IPS-18c (cell line): ENCODE measurements at regions not wholly inside any gene's neighbourhood (a gene's known extent, or its start where the extent isn't known, plus 50 kb on each side); places are given as distances from the start of the nearest gene placed in this dataset.

ENCODE experiments used
- H3K4me3 ChIP-seq: 2 replicates; pipeline ENCODE4 v1.7.0; 2013; ENCODE audit warnings: low read depth, mild to moderate bottlenecking, low read length, moderate library complexity; ENCODE audit not compliant: insufficient read depth
- H3K9me3 ChIP-seq: one replicate; pipeline ENCODE4 v1.6.1; 2013; ENCODE audit warnings: mild to moderate bottlenecking, low read length, moderate library complexity; ENCODE audit not compliant: control insufficient read depth, insufficient read depth

GRCh38 chr18:41406834-41407233, 548.2 kb upstream of the PIK3C3 start:
- no peaks in the 10 kb centered on the region for H3K9me3 ChIP-seq
- H3K4me3 ChIP-seq, result no peak overlapping the region

GRCh38 chr18:41396861-41397260, 558.2 kb upstream of the PIK3C3 start:
- Histone ChIP-seq H3K4me3 (no peak overlapping the region), H3K9me3 (no peaks in the 10 kb centered on the region)

GRCh38 chr18:41396211-41396610, 558.8 kb upstream of the PIK3C3 start:
- Histone ChIP-seq H3K9me3 (no peaks in the 10 kb centered on the region), H3K4me3 (no peak overlapping the region)

GRCh38 chr18:41395695-41396094, 559.3 kb upstream of the PIK3C3 start:
- H3K4me3 ChIP-seq, result no peak overlapping the region
- no peaks in the 10 kb centered on the region for H3K9me3 ChIP-seq

GRCh38 chr18:41391616-41392595, 563.1 kb upstream of the PIK3C3 start:
- no peak overlapping the region for H3K4me3 ChIP-seq
- no peaks in the 10 kb centered on the region for H3K9me3 ChIP-seq

GRCh38 chr18:41390309-41390708, 564.7 kb upstream of the PIK3C3 start:
- no peaks in the 10 kb centered on the region for H3K9me3 ChIP-seq
- H3K4me3 ChIP-seq, result no peak overlapping the region

- H3K4me3 ChIP-seq, result no peak overlapping the region
- H3K9me3 ChIP-seq, result no peaks in the 10 kb centered on the region
Observed at GRCh38 chr18:41378598-41378997, 576.4 kb upstream of the PIK3C3 start.

- no peak overlapping the region for H3K4me3 ChIP-seq
Observed at GRCh38 chr18:41373612-41374011, 581.4 kb upstream of the PIK3C3 start.

GRCh38 chr18:41372046-41372665, 582.9 kb upstream of the PIK3C3 start:
- no peak overlapping the region for H3K4me3 ChIP-seq

More at GRCh38 chr18:41373612-41374011, 581.4 kb upstream of the PIK3C3 start:
- H3K9me3 ChIP-seq, result no peaks in the 10 kb centered on the region

GRCh38 chr18:41371156-41372045, 583.6 kb upstream of the PIK3C3 start:
- Histone ChIP-seq H3K9me3 (no peaks in the 10 kb centered on the region), H3K4me3 (no peak overlapping the region)

More at GRCh38 chr18:41372046-41372665, 582.9 kb upstream of the PIK3C3 start:
- H3K9me3 ChIP-seq, result no peaks in the 10 kb centered on the region

- Histone ChIP-seq H3K4me3 (no peak overlapping the region), H3K9me3 (no peaks in the 10 kb centered on the region)
Observed at GRCh38 chr18:41370740-41371139, 584.3 kb upstream of the PIK3C3 start.

- peaks cover 2% of the 10 kb centered on the region for H3K9me3 ChIP-seq
- no peak overlapping the region for H3K4me3 ChIP-seq
Observed at GRCh38 chr18:41357708-41358107, 597.3 kb upstream of the PIK3C3 start.

- Histone ChIP-seq H3K4me3 (no peak overlapping the region), H3K9me3 (peaks cover 2% of the 10 kb centered on the region)
Observed at GRCh38 chr18:41353777-41354528, 601.1 kb upstream of the PIK3C3 start.

- H3K4me3 ChIP-seq, result no peak overlapping the region
- no peaks in the 10 kb centered on the region for H3K9me3 ChIP-seq
Observed at GRCh38 chr18:41351430-41351829, 603.6 kb upstream of the PIK3C3 start.

- Histone ChIP-seq H3K4me3 (no peak overlapping the region), H3K9me3 (no peaks in the 10 kb centered on the region)
Observed at GRCh38 chr18:41347057-41347456, 608.0 kb upstream of the PIK3C3 start.

- H3K9me3 ChIP-seq, result no peaks in the 10 kb centered on the region
- H3K4me3 ChIP-seq, result no peak overlapping the region
Observed at GRCh38 chr18:41343808-41344207, 611.2 kb upstream of the PIK3C3 start.

GRCh38 chr18:41338341-41338740, 616.7 kb upstream of the PIK3C3 start:
- no peak overlapping the region for H3K4me3 ChIP-seq
- no peaks in the 10 kb centered on the region for H3K9me3 ChIP-seq
